Upper lobe of left lung (tissue), 6 donors: ENCODE measurements at regions not wholly inside any gene's neighbourhood (a gene's known extent, or its start where the extent isn't known, plus 50 kb on each side); places are given as distances from the start of the nearest gene placed in this dataset.
A peak's percentile ranks its signal among the peaks of the same experiment; 100 is the strongest.

ENCODE experiments used
- ATAC-seq, 2 donors: fragments of 200-7000 bp; cut with Tn5 transposase; one replicate each; pipeline ENCODE4 v1.9.1; 2022; ENCODE audit warnings: mild to moderate bottlenecking in 2 of 2, moderate library complexity in 2 of 2; ENCODE audit not compliant: low FRiP score in 2 of 2
- DNase-seq, 2 donors: peaks; one replicate each; pipeline ENCODE4 v3.0.0-alpha.2; 2019 to 2020
- H3K27ac ChIP-seq, 4 donors: fragments of 200-600 bp; sonication (generic); one replicate each; pipeline ENCODE4 v1.5.1; 2016 to 2019
- H3K27me3 ChIP-seq, 4 donors: fragments of 200-600 bp; sonication (generic); one replicate each; pipeline ENCODE4 v1.5.1; 2017 to 2019
- H3K36me3 ChIP-seq, 4 donors: fragments of 200-600 bp; sonication (generic); one replicate each; pipeline ENCODE4 v1.5.1; 2016 to 2019
- H3K4me1 ChIP-seq, 4 donors: fragments of 200-600 bp; sonication (generic); one replicate each; pipeline ENCODE4 v1.5.1; 2018 to 2019
- H3K4me3 ChIP-seq, 4 donors: fragments of 200-600 bp; sonication (generic); one replicate each; pipeline ENCODE4 v1.5.1; 2017 to 2019; ENCODE audit warnings: mild to moderate bottlenecking in 2 of 4, moderate library complexity in 1 of 4
- H3K9me3 ChIP-seq, 4 donors: fragments of 200-600 bp; sonication (generic); one replicate each; pipeline ENCODE4 v1.5.1; 2018 to 2019
- EP300 ChIP-seq, 4 donors: sonication (generic); formaldehyde crosslinking; IDR thresholded peaks; one replicate each; pipeline ENCODE4 v1.5.1; 2017; ENCODE audit warnings: antibody characterized with exemption in 4 of 4, control low read depth in 2 of 4
- POLR2A ChIP-seq, 4 donors: fragments of 450-650 bp; IDR thresholded peaks; one replicate each; pipeline ENCODE4 v1.5.1; 2016 to 2017; ENCODE audit warnings: antibody characterized with exemption in 4 of 4, mild to moderate bottlenecking in 2 of 4
- POLR2AphosphoS5 ChIP-seq, 2 donors: sonication (generic); formaldehyde crosslinking; IDR thresholded peaks; one replicate each; pipeline ENCODE4 v1.5.1; 2017; ENCODE audit warnings: antibody characterized with exemption in 2 of 2
- WGBS, 2 donors: methylation state at CpG; one replicate each; pipeline ENCODE4 v1.1.5; 2017 to 2018; 5-methylcytosine and 5-hydroxymethylcytosine counted together
- TF ChIP-seq, protein P1 (sequence below), 6 experiments: fragments of 450-650 bp in 4 of 6; fragments of 200-600 bp in 2 of 6; sonication (generic) in 2 of 6; IDR thresholded peaks; one replicate each; pipeline ENCODE4 v1.5.1; 2016 to 2019; ENCODE audit warnings: antibody characterized with exemption in 6 of 6
- donor health status: DM: no; HTN: no; CAD: no; lungs with moderate emphysema.
- donor health status: DM: no; HTN: yes; CAD: no; lungs with severe emphysema.

DNA sequence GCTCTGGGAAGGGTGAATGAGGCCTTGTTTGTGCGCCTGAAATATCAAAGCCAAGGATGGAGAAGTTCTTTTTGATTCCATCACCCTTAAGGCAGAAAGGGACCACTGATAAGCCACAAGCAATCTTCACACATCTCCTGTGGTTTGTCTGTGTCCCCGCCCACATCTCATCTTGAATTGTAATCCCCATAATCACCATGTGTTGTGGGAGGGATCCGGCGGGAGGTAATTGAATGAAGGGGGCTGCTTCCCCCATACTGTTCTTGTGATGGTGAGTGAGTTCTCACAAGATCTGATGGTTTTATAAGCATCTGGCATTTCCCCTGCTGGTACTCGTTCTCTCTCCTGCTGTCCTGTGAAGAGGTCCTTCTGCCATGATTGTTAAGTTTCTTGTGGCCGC is 329.6 kb upstream of the RGMA start:
- Histone ChIP-seq H3K9me3 (no peaks in the 10 kb centered on the region), H3K4me3 (no peak overlapping the region), H3K27me3 (no peaks in the 10 kb centered on the region), H3K36me3 (no peaks in the 10 kb centered on the region), H3K4me1 (no peaks in the 10 kb centered on the region), H3K27ac (no peak overlapping the region)
- TF ChIP-seq EP300 (IDR thresholded peaks at IDR 0.05) (no peak), POLR2A (IDR thresholded peaks at IDR 0.05) (no peak), POLR2AphosphoS5 (IDR thresholded peaks at IDR 0.05) (no peak)
- TF ChIP-seq, protein P1, sequence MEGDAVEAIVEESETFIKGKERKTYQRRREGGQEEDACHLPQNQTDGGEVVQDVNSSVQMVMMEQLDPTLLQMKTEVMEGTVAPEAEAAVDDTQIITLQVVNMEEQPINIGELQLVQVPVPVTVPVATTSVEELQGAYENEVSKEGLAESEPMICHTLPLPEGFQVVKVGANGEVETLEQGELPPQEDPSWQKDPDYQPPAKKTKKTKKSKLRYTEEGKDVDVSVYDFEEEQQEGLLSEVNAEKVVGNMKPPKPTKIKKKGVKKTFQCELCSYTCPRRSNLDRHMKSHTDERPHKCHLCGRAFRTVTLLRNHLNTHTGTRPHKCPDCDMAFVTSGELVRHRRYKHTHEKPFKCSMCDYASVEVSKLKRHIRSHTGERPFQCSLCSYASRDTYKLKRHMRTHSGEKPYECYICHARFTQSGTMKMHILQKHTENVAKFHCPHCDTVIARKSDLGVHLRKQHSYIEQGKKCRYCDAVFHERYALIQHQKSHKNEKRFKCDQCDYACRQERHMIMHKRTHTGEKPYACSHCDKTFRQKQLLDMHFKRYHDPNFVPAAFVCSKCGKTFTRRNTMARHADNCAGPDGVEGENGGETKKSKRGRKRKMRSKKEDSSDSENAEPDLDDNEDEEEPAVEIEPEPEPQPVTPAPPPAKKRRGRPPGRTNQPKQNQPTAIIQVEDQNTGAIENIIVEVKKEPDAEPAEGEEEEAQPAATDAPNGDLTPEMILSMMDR (IDR thresholded peaks at IDR 0.05), result no peak
- ATAC-seq, result no peak
- WGBS, 2 donors, result 84 to 94% methylated on average over 6 of the region's 6 CpGs
- DNase-seq, result no peak

DNA sequence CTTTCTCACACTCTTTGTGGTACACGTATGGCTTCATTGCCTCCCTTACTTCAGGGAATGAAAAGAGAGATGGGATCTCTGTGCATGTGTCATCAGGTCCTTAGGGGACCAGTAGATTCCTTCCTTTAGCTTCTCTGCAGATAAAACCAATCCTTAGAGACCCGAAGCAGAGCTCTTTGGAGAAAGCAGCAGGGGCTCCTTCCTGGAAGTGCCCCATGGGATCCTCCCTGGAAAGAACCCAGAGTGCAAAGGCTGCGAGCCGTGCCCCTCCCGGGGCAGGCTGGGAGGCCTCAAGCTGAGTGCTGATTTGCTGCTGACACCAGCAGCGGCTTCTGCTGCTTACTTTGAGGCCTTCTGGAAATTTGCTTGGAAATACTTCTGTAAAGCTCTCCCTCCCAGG is 328.6 kb upstream of the RGMA start:
- H3K4me3 ChIP-seq, result no peak overlapping the region
- no peaks in the 10 kb centered on the region for H3K9me3 ChIP-seq
- no peaks in the 10 kb centered on the region for H3K4me1 ChIP-seq
- DNase-seq (peak in 1 of 2 donors; percentile 27), ATAC-seq (no peak)
- H3K27ac ChIP-seq, result no peak overlapping the region
- 53 to 54% methylated on average over 2 to 6 of the region's 6 CpGs for WGBS, 2 donors
- TF ChIP-seq, protein P1 (IDR thresholded peaks at IDR 0.05), result no peak
- TF ChIP-seq EP300 (IDR thresholded peaks at IDR 0.05) (no peak), POLR2AphosphoS5 (IDR thresholded peaks at IDR 0.05) (no peak), POLR2A (IDR thresholded peaks at IDR 0.05) (no peak)
- H3K27me3 ChIP-seq, result no peaks in the 10 kb centered on the region
- H3K36me3 ChIP-seq, result no peaks in the 10 kb centered on the region

DNA sequence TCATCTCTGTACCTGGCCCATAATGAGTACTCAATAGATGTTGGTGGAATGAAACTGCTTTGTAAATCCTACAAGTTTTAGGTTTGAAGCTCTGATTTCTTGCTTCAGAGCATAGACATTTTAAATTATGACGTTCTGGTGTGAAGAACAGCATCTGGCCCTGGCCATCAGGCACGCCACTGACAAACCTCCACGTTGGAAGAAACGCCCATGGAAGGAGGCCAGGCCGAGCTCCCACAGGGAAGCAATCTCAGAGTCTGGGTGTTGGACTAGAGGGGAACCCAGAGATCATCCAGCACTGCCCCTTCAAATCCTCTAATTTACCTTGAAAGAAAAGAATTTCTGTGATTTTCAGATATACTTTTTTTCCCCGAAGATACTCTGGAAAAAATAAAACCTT is 328.1 kb upstream of the RGMA start:
- WGBS, 2 donors, result 75 to 82% methylated on average over 6 of the region's 6 CpGs
- ATAC-seq, result no peak

DNA sequence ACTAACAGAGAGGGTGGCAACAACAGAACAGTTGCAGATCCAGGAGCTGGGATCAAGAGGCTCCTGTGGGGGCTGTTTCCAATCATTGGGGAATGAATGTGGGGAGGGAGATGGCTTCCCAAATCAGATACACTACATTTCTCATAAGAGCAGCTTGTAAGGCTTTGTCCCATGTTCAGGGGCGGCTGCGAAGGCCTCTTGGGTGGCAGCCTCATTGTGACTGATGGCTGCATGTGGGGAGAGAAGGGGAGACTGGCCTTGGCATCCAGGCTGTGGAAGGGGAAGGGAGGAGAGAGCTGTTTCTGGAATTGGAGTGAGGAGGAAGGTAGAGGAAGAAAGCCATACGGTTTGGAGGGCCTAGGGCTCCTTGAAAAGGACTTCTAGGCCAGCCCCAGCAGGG is 326.6 kb upstream of the RGMA start:
- Histone ChIP-seq H3K4me3 (no peak overlapping the region), H3K27me3 (no peaks in the 10 kb centered on the region), H3K4me1 (no peaks in the 10 kb centered on the region), H3K36me3 (no peaks in the 10 kb centered on the region), H3K9me3 (no peaks in the 10 kb centered on the region), H3K27ac (no peak overlapping the region)
- TF ChIP-seq POLR2A (IDR thresholded peaks at IDR 0.05), result no peak
- WGBS, 2 donors, result 82% methylated on average over 3 of the region's 3 CpGs
- ATAC-seq, result no peak
- no peak for DNase-seq

More for the DNA sequence above, 328.1 kb upstream of the RGMA start:
- DNase-seq, result no peak
- H3K9me3 ChIP-seq, result no peaks in the 10 kb centered on the region
- TF ChIP-seq EP300 (IDR thresholded peaks at IDR 0.05), result no peak
- no peak for TF ChIP-seq POLR2A (IDR thresholded peaks at IDR 0.05)
- TF ChIP-seq, protein P1 (IDR thresholded peaks at IDR 0.05), result no peak
- no peak for TF ChIP-seq POLR2AphosphoS5 (IDR thresholded peaks at IDR 0.05)
- no peaks in the 10 kb centered on the region for H3K36me3 ChIP-seq
- no peak overlapping the region for H3K4me3 ChIP-seq
- H3K27me3 ChIP-seq, result no peaks in the 10 kb centered on the region
- H3K4me1 ChIP-seq, result no peaks in the 10 kb centered on the region
- no peak overlapping the region for H3K27ac ChIP-seq

DNA sequence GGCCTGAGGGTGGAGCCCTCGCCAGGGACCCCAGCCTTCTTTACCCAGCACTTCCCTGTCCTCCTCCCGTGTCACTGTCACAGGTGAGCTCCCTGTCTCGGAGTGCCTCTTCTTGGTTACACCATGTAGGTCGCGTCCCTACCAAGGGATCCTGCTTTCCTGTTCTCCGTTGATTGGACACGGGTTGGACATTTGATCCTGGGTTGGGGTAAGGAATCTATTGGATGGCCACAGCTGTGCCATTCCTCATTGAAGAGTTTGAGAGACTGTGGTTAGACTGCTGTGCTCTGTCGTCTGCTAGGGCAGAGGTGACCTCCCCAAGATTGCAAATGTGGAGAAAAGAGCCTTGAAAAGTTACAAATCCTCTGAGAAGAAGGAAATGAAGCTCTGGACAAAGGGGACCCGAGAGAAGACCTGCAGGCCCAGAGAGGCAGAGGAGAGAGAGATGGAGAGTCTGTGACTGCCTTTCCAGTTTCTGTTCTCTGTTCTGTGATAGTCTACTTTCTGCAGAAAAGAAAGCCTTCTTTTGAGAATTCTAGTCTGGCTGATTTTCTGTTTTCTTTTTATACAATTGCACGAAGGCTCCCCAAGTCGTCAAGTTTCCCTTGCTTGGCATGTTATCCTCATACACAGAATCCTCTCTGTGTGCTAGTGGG is 325.7 kb upstream of the RGMA start:
- WGBS, 2 donors, result 85 to 89% methylated on average over 11 of the region's 11 CpGs
- TF ChIP-seq POLR2AphosphoS5 (IDR thresholded peaks at IDR 0.05) (no peak), POLR2A (IDR thresholded peaks at IDR 0.05) (no peak), EP300 (IDR thresholded peaks at IDR 0.05) (no peak)
- TF ChIP-seq, protein P1 (IDR thresholded peaks at IDR 0.05), result no peak
- Histone ChIP-seq H3K9me3 (no peaks in the 10 kb centered on the region), H3K27ac (no peak overlapping the region), H3K36me3 (no peaks in the 10 kb centered on the region), H3K4me3 (no peak overlapping the region), H3K27me3 (no peaks in the 10 kb centered on the region), H3K4me1 (no peaks in the 10 kb centered on the region)
- ATAC-seq (no peak), DNase-seq (no peak)
